Right lobe of liver (tissue), 4 donors: ENCODE measurements at regions not wholly inside any gene's neighbourhood (a gene's known extent, or its start where the extent isn't known, plus 50 kb on each side); places are given as distances from the start of the nearest gene placed in this dataset.

Experiments
- CTCF ChIP-seq, 4 donors: fragments of 200-600 bp in 3 of 4; fragments of 450-650 bp in 1 of 4; IDR thresholded peaks; one replicate each; pipeline versions ENCODE4 v1.5.1 to v1.8.0; 2016 to 2022; ENCODE audit warnings: antibody characterized with exemption in 4 of 4, mild to moderate bottlenecking in 2 of 4
- POLR2A ChIP-seq: fragments of 450-650 bp; IDR thresholded peaks from one replicate; pipeline ENCODE4 v1.6.1; 2017; ENCODE audit warnings: antibody characterized with exemption, mild to moderate bottlenecking
- donor health status: DM: no; HTN: no; CAD: no.
- donor health status: DM: no; HTN: no; CAD: no.
- donor health status: DM: no; HTN: yes; CAD: no.

GRCh38 chr14:39853441-39853840, 421.2 kb upstream of the FBXO33 start:
- TF ChIP-seq CTCF (IDR thresholded peaks at IDR 0.05) (no peak), POLR2A (no peak)
